NAMALWA (cell line): ENCODE measurements at regions not wholly inside any gene's neighbourhood (a gene's known extent, or its start where the extent isn't known, plus 50 kb on each side); places are given as distances from the start of the nearest gene placed in this dataset.
"Not testable (repeated sequence)": the region's sequence is repeated elsewhere in the genome, so short reads cannot be mapped to it uniquely, and the experiment has no call there.

ENCODE experiments used
- DNase-seq: peaks from one replicate; pipeline ENCODE4 v3.0.0-alpha.2; 2015; ENCODE audit warnings: low spot score

- DNase-seq = no peak
Observed at GRCh38 chr2:192947352-192947751, 752.6 kb upstream of the TMEFF2 start.

DNA sequence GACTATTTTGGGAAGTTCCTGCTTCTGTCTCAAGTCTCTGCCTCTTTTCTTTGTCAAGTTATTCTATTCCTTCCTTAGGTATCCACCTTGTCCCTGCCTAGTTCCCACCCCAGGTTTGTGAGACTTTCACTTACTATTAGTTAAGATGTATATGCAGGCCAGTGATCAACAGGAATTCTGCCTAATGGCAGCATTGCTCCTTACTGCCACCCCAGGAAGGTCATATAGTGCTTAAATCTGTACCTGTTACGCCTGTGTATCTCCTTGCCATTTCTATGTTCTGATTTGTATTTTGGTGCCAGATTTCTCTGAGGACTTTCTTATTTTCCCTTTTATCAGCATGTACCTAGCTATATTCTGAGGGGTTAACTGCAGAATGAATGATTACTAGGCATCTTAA, 746.0 kb upstream of the TMEFF2 start:
- no peak for DNase-seq

DNA sequence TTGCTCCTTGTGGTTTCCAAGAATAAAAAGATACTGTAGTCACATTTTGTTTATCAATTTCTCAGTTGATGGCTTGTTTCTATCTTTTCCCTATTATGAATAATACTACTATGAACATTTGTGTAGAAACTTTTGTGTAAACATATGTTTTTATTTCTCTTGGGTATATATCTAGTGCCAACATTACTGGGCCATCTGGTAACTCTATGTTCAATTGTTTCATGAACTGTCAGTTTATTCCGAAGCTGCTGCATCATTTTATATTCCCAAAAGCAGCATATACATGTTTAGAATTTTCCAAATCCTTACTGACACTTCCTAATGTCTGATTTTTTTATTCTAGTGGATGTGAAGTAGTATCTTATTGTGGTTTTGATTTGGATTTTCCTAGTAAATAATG, 737.6 kb upstream of the TMEFF2 start:
- no peak for DNase-seq

- DNase-seq = not testable (repeated sequence)
Observed at GRCh38 chr2:192921631-192922030, 726.9 kb upstream of the TMEFF2 start.

GRCh38 chr2:192901446-192901845, 706.7 kb upstream of the TMEFF2 start:
- DNase-seq = no peak

DNA sequence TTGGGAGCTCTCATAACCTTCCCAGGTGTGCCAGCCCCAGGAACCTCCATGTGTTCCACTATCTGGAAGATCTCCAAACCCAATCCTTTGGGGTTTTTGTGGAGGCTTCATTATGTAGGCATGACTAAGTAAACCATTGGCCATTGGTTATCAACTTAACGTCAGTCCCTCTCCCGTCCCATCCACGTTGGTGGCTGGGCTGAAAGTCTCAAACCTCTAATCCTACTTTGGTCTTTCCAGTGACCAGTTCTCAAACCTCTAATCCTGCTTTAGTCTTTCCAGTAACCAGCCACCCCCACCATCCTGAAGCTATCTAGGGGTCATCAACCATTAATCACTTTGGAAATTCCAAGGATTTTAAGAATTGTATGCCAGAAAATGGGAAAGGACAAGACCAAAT, 704.7 kb upstream of the TMEFF2 start:
- DNase-seq = no peak

DNA sequence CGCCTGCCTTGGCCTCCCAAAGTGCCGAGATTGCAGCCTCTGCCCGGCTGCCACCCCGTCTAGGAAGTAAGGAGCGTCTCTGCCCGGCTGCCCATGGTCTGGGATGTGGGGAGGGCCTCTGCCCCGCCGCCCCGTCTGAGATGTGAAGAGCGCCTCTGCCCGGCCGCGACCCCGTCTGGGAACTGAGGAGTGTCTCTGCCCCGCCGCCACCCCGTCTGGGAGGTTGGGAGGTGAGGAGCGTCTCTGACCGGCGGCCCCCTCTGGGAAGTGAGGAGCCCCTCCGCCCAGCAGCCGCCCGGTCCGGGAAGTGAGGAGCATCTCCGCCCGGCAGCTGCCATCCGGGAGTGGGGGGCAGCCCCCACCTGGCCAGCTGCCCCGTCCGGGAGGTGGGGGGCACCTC, 699.2 kb upstream of the TMEFF2 start:
- DNase-seq = not testable (repeated sequence)

GRCh38 chr2:192888109-192888508, 693.4 kb upstream of the TMEFF2 start:
- DNase-seq = no peak

- DNase-seq = no peak
Observed at GRCh38 chr2:192887337-192887736, 692.6 kb upstream of the TMEFF2 start.

GRCh38 chr2:192886636-192887035, 691.9 kb upstream of the TMEFF2 start:
- no peak for DNase-seq

DNA sequence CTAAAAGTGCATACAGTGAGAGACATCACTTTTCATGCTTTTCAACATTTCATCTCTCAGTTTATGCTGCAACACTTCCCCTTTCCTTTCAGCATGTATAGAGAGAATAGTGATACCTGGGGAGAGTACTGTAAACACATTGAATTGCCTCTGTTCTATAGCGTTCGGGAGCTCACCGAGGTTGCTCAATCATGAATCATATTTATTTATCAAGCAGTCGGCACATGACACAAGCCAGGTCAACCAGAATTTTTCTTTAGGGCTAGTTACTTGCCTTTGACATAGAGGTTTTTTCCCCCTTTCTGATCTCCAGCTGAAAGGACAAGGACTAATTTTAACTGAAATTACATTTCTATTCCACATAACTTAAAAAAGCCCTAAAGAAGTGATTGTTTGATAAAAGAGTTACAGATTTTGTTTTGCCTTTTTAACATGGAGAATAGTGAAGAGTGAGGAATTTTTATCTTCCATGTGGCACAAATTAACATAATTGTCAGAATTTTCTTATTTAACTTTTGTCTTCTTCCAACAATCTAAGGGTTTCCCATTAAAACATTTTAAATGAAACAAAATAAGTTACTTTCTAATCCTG, 690.9 kb upstream of the TMEFF2 start:
- no peak for DNase-seq

GRCh38 chr2:192877159-192877558, 682.4 kb upstream of the TMEFF2 start:
- DNase-seq = no peak

DNA sequence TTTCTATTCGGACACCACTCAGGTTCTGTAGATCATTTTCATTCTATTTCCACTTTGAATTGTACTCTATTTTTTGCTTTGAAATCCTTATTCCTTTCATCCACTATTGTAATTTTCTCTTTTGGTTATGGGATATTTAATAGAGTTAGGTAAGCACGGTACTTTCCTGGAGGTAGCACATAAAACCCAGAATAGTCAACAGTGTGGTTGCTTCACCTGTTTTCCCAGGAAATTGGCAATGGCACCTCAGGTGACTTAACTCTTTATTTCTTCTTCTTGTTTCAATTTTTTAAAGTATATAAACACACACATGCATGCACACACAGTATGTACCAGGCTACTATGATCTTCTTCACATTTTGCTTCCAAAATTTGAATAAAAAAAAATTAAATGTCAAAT, 682.0 kb upstream of the TMEFF2 start:
- DNase-seq = no peak

GRCh38 chr2:192854706-192855105, 660.0 kb upstream of the TMEFF2 start:
- DNase-seq = no peak

GRCh38 chr2:192854031-192854430, 659.3 kb upstream of the TMEFF2 start:
- DNase-seq = no peak

- no peak for DNase-seq
Observed at GRCh38 chr2:192828947-192829346, 634.2 kb upstream of the TMEFF2 start.

DNA sequence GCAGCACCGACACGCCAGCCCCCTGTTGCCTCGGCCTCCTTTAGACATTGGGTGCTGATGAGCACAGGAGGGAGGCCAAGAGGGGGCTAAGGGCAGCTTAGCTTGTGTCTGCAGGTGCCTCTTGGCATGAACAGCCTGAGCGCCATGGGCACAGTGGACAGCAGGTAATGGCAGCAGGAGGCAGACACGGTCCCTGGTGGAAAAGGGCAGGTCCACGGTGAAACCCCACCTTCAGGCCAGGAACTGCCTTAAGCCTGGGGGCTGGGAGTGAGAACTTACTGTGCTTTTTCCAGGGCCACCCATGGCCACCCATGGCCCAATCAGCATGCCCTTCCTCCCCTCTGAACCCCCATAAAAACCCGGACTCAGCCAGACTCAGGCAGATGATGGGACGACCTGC, 633.4 kb upstream of the TMEFF2 start:
- DNase-seq = no peak

DNA sequence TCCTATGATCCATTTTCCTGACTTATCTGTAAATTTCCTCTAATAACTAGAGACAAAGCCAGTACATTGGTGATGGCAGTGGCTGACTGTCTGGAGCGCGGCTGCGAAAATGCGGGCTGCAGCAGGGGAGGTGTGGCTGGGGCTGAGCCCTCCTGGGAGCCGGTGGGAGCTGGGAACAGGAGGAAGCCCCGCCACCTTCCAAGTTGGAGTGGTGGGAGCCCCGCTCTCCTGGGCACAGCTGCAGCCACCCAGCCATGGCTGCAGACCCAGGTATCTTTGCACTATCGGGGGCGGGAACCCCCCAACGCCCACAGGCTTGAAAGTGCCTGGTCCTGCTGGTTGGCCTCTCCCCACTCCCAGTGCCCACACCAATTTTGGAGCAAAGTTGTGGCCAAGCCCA, 633.0 kb upstream of the TMEFF2 start:
- DNase-seq = no peak

DNA sequence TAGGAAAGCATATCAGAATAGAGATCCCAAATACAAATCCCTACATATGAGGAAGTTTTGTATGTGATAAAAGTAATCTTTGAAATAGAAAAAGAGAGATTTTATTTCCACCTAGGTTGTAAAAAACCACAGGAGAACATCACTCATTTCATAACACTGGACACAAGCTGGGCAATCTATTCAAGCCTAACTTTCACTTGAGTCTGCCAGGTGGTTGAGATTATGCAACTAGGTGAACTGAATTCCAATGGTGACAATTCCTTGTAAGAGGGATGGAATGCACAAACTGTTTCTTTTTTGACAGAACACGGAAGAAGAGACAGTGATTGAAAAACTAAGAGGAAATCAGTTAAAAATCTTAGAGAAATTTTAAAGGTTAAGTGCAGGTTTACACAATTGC, 619.6 kb upstream of the TMEFF2 start:
- DNase-seq = no peak

DNA sequence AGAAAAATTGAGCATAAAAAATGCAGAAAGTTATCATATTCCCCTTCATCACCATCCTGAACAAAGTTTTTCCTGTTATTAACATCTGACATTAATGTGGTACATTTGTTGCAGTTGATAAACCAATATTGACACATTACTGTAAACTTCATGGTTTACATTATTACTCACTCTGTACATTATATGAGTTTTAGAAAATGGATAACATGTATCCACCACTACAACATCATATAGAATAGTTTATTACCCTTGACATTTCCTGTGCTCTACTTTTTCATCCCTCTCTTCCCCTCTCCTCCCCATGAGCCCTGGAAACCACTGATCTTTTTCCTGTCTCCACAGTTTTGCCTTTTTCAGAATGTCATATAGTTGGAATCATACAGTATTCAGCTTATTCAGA, 618.6 kb upstream of the TMEFF2 start:
- no peak for DNase-seq

DNA sequence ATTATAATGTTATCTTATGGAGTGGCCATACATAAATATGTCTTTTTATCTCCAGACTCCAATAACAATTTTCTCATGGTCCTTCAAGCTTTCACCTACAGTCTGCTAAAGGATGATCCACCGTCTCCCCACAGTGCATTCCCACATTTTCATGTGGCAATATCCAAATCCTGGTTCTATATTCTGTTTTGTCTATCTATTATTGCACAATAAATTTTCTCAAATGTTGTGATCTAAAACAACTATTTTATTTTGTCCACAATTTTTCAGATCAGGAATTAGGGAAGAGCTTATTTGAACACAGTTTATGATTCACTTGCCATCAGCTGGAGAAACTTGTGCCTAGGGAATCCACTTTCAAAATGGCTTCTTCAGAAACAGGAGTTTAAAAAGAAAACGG, 614.4 kb upstream of the TMEFF2 start:
- no peak for DNase-seq

- no peak for DNase-seq
Observed at GRCh38 chr2:192783643-192784042, 588.9 kb upstream of the TMEFF2 start.

GRCh38 chr2:192775459-192776262, 580.9 kb upstream of the TMEFF2 start:
- DNase-seq = no peak

DNA sequence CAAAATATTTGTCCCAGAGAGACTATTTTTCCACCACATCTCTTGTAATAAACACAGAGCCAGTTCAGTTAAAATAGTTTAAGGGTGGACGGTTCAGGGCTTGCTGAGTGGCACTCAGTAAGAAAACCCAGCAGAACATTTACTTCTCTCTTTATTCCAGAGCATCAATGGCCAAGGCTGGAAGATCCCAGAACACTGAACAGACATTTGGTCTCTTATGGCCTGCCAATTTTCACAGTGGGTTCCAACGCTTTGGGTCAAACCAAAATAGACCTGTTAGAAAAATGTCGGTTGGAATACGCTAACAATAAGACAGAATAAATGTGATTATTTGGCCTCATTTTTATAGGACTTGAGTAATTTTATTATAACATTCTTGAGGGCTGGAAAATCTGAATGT, 580.3 kb upstream of the TMEFF2 start:
- no peak for DNase-seq
